ENCODE measurements at regions not wholly inside any gene's neighbourhood (a gene's known extent, or its start where the extent isn't known, plus 50 kb on each side); places are given as distances from the start of the nearest gene placed in this dataset.

DNA sequence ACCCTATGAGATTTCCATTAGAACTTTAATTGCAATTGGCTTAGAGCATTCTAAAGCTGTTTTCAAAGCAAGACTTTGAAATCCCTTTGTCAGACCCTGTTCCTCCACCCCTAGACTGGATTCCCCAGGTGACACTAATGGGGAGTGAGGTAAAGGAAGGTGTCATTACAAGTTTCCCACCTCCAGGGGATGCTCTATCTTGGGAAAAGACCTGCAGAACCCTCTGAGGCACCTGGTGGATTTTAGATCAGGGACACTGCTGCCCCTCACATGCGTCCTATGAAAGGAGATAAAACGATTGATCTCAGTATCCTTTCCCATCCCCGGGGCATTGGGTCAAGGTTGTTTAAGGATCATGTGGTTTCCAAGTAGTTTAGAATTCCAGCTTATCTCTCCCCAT is 80.3 kb upstream of the RGS4 start:
- H3K27ac ChIP-seq, result no peak overlapping the region
- peaks cover 0 to 3% of the 10 kb centered on the region in 2 donors for H3K27me3 ChIP-seq
- intact Hi-C loops (cut with DNase I), result no loop called here
- WGBS, 2 donors, result 30 to 43% methylated on average over 3 of the region's 3 CpGs
- ATAC-seq (no peak), DNase-seq (no peak)
- H3K9me3 ChIP-seq, result no peaks in the 10 kb centered on the region
- no peaks in the 10 kb centered on the region for H3K36me3 ChIP-seq (replicated peaks in 1 of 2; ENCODE audit: insufficient read depth in 1 of 2, low read depth in 2 of 2)
- H3K4me1 ChIP-seq, result no peaks in the 10 kb centered on the region
- TF ChIP-seq POLR2A (IDR thresholded peaks at IDR 0.05), result no peak
- no peak for TF ChIP-seq CTCF (IDR thresholded peaks at IDR 0.05)
- H3K4me3 ChIP-seq, result no peak overlapping the region

- Histone ChIP-seq H3K27me3 (peaks cover 0 to 3% of the 10 kb centered on the region in 2 donors), H3K36me3 (replicated peaks in 1 of 2; ENCODE audit: insufficient read depth in 1 of 2, low read depth in 2 of 2) (no peaks in the 10 kb centered on the region), H3K4me3 (no peak overlapping the region), H3K4me1 (no peaks in the 10 kb centered on the region), H3K9me3 (no peaks in the 10 kb centered on the region), H3K27ac (no peak overlapping the region)
- ATAC-seq (no peak), DNase-seq (no peak)
- intact Hi-C loops (cut with DNase I), result no loop called here
- WGBS, 2 donors, result 62 to 79% methylated on average over 1 of the region's 1 CpG
- no peak for TF ChIP-seq CTCF (IDR thresholded peaks at IDR 0.05)
- no peak for TF ChIP-seq POLR2A (IDR thresholded peaks at IDR 0.05)
These were observed 81.3 kb upstream of the RGS4 start for GRCh38 chr1:162987866-162988265.

DNA sequence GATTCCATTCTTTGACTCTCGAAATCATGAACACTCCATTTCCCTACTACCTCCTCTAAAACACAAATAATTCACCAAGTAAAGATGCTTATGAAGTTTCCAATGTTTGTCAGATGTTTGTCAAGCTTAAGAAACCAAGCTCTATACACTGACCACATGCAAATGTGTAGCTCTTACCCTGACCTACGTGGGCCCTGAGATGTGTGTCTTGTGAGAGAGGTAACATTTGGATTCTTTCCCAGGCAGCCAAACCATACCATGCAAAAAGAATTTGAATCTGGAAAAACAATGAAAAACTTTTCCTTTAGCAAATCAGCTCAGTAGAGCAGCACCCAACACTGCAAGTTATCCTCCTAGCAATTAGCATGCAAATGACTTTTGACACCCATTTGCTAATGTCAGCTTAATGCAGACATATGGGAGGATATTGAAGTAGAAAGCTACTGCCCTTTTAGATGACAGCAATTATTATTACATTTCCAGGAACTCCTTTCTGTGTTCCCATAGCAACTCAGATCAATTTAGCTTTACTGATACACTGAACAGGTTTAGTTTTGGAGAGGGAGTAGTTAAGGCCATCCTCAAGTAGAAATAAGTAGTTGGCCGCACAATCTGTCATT is 83.2 kb upstream of the RGS4 start:
- peaks cover 0 to 3% of the 10 kb centered on the region in 2 donors for H3K27me3 ChIP-seq
- intact Hi-C loops (cut with DNase I), result no loop called here
- no peak for DNase-seq
- no peaks in the 10 kb centered on the region for H3K36me3 ChIP-seq (replicated peaks in 1 of 2; ENCODE audit: insufficient read depth in 1 of 2, low read depth in 2 of 2)
- no peak overlapping the region for H3K27ac ChIP-seq
- 76 to 84% methylated on average over 3 of the region's 3 CpGs for WGBS, 2 donors
- no peak overlapping the region for H3K4me3 ChIP-seq
- no peak for ATAC-seq
- TF ChIP-seq POLR2A (IDR thresholded peaks at IDR 0.05) (no peak), CTCF (IDR thresholded peaks at IDR 0.05) (no peak)
- H3K9me3 ChIP-seq, result no peaks in the 10 kb centered on the region
- no peaks in the 10 kb centered on the region for H3K4me1 ChIP-seq

GRCh38 chr1:162984699-162985098 is 84.5 kb upstream of the RGS4 start:
- peaks cover 0 to 3% of the 10 kb centered on the region in 2 donors for H3K27me3 ChIP-seq
- TF ChIP-seq CTCF (IDR thresholded peaks at IDR 0.05), result no peak
- no peak for TF ChIP-seq POLR2A (IDR thresholded peaks at IDR 0.05)

More at GRCh38 chr1:162984699-162985098, 84.5 kb upstream of the RGS4 start:
- no peak overlapping the region for H3K4me3 ChIP-seq
- no peaks in the 10 kb centered on the region for H3K36me3 ChIP-seq (replicated peaks in 1 of 2; ENCODE audit: insufficient read depth in 1 of 2, low read depth in 2 of 2)
- intact Hi-C loops (cut with DNase I), result no loop called here
- H3K27ac ChIP-seq, result no peak overlapping the region
- no peak for ATAC-seq
- H3K9me3 ChIP-seq, result no peaks in the 10 kb centered on the region
- no peaks in the 10 kb centered on the region for H3K4me1 ChIP-seq
- WGBS, 2 donors, result 45 to 55% methylated on average over 2 of the region's 2 CpGs
- no peak for DNase-seq
